ENCODE measurements at regions not wholly inside any gene's neighbourhood (a gene's known extent, or its start where the extent isn't known, plus 50 kb on each side); places are given as distances from the start of the nearest gene placed in this dataset.
A peak's percentile ranks its signal among the peaks of the same experiment; 100 is the strongest.

GRCh38 chr12:91356405-91356804, 173.8 kb upstream of the DCN start:
- ATAC-seq (no peak), DNase-seq (no peak)
- no peaks in the 10 kb centered on the region for H3K4me1 Mint-ChIP-seq
- no peak overlapping the region for H3K27ac Mint-ChIP-seq
- H3K9me3 Mint-ChIP-seq, result no peaks in the 10 kb centered on the region
- no peaks in the 10 kb centered on the region for H3K36me3 Mint-ChIP-seq (ENCODE audit: low read depth)
- no peak overlapping the region for H3K4me3 Mint-ChIP-seq
- peaks cover 4% of the 10 kb centered on the region for H3K27me3 Mint-ChIP-seq

DNA sequence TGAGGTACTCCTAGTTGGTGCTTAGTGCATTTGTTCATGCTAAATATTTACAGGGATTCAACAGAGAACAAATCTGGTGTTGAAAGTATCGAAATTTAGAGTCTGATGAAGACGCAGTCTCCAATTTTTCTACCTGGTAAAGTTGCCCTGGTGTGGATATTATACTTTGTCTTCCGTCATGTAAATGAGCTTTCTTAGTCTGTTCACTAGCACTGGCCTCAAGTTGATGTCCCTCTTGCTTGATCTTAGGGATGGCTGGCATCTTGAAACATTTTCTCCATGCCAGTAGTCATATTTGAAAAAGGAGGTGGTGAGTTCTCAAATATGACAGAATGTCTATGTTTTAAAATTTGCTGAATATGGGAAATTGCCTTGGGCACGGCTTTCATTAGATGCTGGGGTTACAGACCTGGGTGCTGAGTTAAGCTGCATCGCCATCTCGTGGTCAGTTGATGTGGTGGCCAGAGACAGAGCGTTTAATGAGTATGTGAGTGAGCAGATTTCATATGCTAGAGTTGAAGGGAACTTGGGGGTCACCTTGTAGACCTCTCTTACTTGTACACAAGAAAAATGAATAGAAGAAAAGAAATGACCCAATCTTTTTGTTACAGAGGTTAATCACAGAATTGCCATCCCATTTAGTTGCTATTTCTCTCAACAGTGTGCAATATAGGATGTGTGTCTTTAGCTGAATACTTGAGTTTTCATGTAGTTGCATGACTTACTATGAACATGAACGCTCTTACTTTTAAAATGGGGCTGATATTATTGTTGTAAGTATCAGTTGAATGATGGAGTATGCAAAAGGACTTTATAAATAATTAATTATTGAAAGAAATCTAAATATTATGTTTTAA, 172.8 kb upstream of the DCN start:
- Mint-ChIP-seq H3K27me3 (peaks cover 4% of the 10 kb centered on the region), H3K27ac (no peak overlapping the region), H3K36me3 (ENCODE audit: low read depth) (no peaks in the 10 kb centered on the region), H3K4me3 (no peak overlapping the region), H3K9me3 (no peaks in the 10 kb centered on the region), H3K4me1 (no peaks in the 10 kb centered on the region)
- DNase-seq (peak; percentile 30), ATAC-seq (peak; percentile 80)

DNA sequence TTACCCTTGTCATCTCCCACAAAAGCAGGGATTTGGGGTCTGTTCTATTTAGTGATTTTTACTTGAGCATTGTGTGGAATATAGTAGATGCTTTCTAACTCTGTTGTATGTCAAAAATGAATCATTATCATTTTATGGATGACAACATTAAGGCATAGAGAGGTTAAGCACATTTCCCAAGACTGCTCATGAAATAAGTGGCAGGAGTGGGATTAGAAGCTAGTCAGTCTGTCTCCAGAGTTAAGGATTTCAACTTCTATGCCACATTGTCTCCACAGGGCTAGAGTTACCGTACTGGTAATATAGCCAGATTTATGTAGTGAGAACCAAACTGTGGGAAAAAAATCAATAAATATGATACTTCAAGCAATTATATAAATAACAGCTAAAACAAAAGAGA, 170.6 kb upstream of the DCN start:
- DNase-seq, result no peak
- Mint-ChIP-seq H3K9me3 (no peaks in the 10 kb centered on the region), H3K4me1 (no peaks in the 10 kb centered on the region), H3K27ac (no peak overlapping the region), H3K36me3 (ENCODE audit: low read depth) (no peaks in the 10 kb centered on the region), H3K4me3 (no peak overlapping the region), H3K27me3 (peaks cover 4% of the 10 kb centered on the region)
- no peak for ATAC-seq

GRCh38 chr12:91349476-91349875, 166.9 kb upstream of the DCN start:
- ATAC-seq, result no peak
- Mint-ChIP-seq H3K27me3 (no peaks in the 10 kb centered on the region), H3K4me3 (no peak overlapping the region), H3K36me3 (ENCODE audit: low read depth) (no peaks in the 10 kb centered on the region), H3K27ac (no peak overlapping the region), H3K9me3 (no peaks in the 10 kb centered on the region), H3K4me1 (no peaks in the 10 kb centered on the region)
- no peak for DNase-seq

DNA sequence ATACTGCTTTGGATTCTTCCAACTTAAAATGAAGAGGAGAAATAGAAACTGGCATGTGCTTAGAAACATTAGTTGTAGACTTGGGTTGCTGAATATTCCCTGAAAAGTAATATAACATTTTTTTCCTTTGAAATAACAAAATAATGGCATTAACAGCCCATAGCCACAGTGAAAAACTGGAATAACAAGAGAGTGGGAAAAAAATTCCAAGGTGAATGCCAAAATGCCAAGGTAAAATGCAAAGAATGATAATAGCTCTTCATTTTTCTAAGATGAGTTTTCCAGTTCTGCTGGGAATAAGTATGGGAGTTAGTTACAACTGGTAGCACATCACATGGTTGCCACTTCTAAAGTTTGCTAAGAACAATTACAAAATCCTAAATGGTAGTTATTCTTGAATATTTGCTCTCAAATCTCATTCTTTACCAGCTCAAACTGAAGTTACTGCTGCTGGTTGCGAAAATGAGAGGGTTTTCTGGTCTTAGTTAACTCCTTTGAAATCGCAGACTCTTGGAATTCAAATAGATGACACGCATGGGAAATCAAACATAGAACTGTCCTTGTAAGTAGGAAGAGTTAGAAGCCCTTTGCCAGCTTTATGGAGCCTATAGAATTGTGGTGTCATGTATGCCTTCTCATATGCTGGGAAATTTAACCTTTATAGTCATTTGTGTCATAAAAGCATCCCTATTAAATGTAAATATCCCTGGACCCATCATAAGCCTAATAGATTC, 165.0 kb upstream of the DCN start:
- no peaks in the 10 kb centered on the region for H3K9me3 Mint-ChIP-seq
- peaks cover 2% of the 10 kb centered on the region for H3K27me3 Mint-ChIP-seq
- no peak overlapping the region for H3K4me3 Mint-ChIP-seq
- H3K36me3 Mint-ChIP-seq (ENCODE audit: low read depth), result no peaks in the 10 kb centered on the region
- ATAC-seq (no peak), DNase-seq (no peak)
- no peaks in the 10 kb centered on the region for H3K4me1 Mint-ChIP-seq
- H3K27ac Mint-ChIP-seq, result no peak overlapping the region

- Mint-ChIP-seq H3K27me3 (peaks cover 2% of the 10 kb centered on the region), H3K36me3 (ENCODE audit: low read depth) (no peaks in the 10 kb centered on the region), H3K4me1 (no peaks in the 10 kb centered on the region), H3K4me3 (no peak overlapping the region), H3K27ac (no peak overlapping the region), H3K9me3 (no peaks in the 10 kb centered on the region)
- no peak for DNase-seq
- no peak for ATAC-seq
Measured at GRCh38 chr12:91346827-91347226, 164.2 kb upstream of the DCN start.

DNA sequence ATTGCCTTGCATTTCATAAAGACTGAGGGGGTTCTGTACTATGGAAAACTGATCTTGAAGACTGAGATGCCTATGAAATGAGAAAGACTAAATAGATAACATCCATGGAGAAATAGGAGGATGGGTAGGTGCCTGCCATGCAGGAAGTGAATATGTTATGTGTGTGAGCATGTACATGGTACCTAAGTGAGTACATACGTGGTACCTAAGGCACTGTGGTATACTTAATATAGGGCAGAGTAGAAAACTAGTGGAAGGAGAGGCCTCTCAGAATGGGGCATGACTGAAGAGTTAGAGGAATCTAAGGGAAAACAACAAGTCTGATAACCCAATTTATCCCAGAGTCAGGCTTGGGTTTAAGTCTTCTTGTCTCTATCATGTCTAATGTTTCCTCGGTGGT, 161.8 kb upstream of the DCN start:
- H3K4me1 Mint-ChIP-seq, result no peaks in the 10 kb centered on the region
- peaks cover 2% of the 10 kb centered on the region for H3K27me3 Mint-ChIP-seq
- DNase-seq, result no peak
- H3K36me3 Mint-ChIP-seq (ENCODE audit: low read depth), result no peaks in the 10 kb centered on the region
- no peak overlapping the region for H3K27ac Mint-ChIP-seq
- no peak for ATAC-seq
- H3K4me3 Mint-ChIP-seq, result no peak overlapping the region
- H3K9me3 Mint-ChIP-seq, result no peaks in the 10 kb centered on the region

- H3K27me3 Mint-ChIP-seq, result peaks cover 5% of the 10 kb centered on the region
- H3K4me1 Mint-ChIP-seq, result no peaks in the 10 kb centered on the region
- H3K36me3 Mint-ChIP-seq (ENCODE audit: low read depth), result no peaks in the 10 kb centered on the region
- no peak overlapping the region for H3K27ac Mint-ChIP-seq
- no peak for ATAC-seq
- DNase-seq, result no peak
- H3K9me3 Mint-ChIP-seq, result no peaks in the 10 kb centered on the region
- no peak overlapping the region for H3K4me3 Mint-ChIP-seq
Measured at GRCh38 chr12:91343010-91343409, 160.4 kb upstream of the DCN start.

GRCh38 chr12:91339106-91339505, 156.5 kb upstream of the DCN start:
- ATAC-seq (no peak), DNase-seq (no peak)
- no peak overlapping the region for H3K4me3 Mint-ChIP-seq
- H3K4me1 Mint-ChIP-seq, result no peaks in the 10 kb centered on the region
- no peaks in the 10 kb centered on the region for H3K36me3 Mint-ChIP-seq (ENCODE audit: low read depth)
- H3K9me3 Mint-ChIP-seq, result no peaks in the 10 kb centered on the region
- H3K27ac Mint-ChIP-seq, result no peak overlapping the region
- peaks cover 12% of the 10 kb centered on the region for H3K27me3 Mint-ChIP-seq

DNA sequence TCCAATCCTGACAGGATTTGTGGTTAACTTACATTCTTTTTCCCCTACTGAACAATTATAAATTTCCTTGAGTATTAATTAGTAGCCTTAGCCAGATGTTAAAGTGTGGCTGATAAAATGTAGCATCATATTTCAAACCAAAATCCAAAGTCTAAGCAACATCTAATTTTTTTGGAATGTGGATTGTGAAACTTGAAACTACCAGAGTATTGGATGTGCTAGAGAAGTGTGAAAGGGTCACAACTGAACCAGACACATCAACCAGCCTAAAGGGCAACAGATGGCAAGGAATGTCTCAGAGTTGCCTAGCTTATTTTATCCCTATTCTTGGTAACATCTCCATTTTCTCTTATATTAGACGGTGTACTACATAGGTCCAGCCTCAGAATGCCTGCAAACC, 153.1 kb upstream of the DCN start:
- H3K9me3 Mint-ChIP-seq, result no peaks in the 10 kb centered on the region
- DNase-seq, result no peak
- H3K27me3 Mint-ChIP-seq, result peaks cover 10% of the 10 kb centered on the region
- ATAC-seq, result no peak
- no peak overlapping the region for H3K27ac Mint-ChIP-seq
- H3K4me1 Mint-ChIP-seq, result no peaks in the 10 kb centered on the region
- H3K4me3 Mint-ChIP-seq, result no peak overlapping the region
- H3K36me3 Mint-ChIP-seq (ENCODE audit: low read depth), result no peaks in the 10 kb centered on the region

- no peak overlapping the region for H3K27ac Mint-ChIP-seq
- H3K27me3 Mint-ChIP-seq, result peaks cover 8% of the 10 kb centered on the region
- H3K9me3 Mint-ChIP-seq, result no peaks in the 10 kb centered on the region
- no peaks in the 10 kb centered on the region for H3K36me3 Mint-ChIP-seq (ENCODE audit: low read depth)
- H3K4me3 Mint-ChIP-seq, result no peak overlapping the region
- DNase-seq, result no peak
- no peak for ATAC-seq
- no peaks in the 10 kb centered on the region for H3K4me1 Mint-ChIP-seq
Measured at GRCh38 chr12:91333966-91334365, 151.3 kb upstream of the DCN start.

DNA sequence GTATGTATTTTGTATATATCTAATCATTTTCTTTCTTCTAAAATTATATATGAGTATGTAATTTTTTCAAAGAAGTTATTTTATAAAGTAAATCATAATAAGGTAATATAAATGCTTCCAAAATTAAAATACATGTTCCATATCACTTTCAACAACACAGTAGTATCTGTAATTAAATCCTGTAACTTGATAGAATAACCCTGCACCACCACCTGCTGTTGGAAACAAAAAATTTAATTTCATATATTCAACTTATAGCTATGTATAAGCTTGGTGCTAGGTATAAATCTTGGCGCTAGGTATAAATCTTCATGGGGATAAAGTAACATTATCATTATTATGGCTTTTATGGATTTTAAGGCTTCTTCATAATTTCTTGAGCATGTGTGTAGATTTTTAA, 149.7 kb upstream of the DCN start:
- peaks cover 8% of the 10 kb centered on the region for H3K27me3 Mint-ChIP-seq
- H3K9me3 Mint-ChIP-seq, result no peaks in the 10 kb centered on the region
- no peaks in the 10 kb centered on the region for H3K36me3 Mint-ChIP-seq (ENCODE audit: low read depth)
- H3K4me1 Mint-ChIP-seq, result no peaks in the 10 kb centered on the region
- DNase-seq (no peak), ATAC-seq (no peak)
- H3K27ac Mint-ChIP-seq, result no peak overlapping the region
- no peak overlapping the region for H3K4me3 Mint-ChIP-seq

DNA sequence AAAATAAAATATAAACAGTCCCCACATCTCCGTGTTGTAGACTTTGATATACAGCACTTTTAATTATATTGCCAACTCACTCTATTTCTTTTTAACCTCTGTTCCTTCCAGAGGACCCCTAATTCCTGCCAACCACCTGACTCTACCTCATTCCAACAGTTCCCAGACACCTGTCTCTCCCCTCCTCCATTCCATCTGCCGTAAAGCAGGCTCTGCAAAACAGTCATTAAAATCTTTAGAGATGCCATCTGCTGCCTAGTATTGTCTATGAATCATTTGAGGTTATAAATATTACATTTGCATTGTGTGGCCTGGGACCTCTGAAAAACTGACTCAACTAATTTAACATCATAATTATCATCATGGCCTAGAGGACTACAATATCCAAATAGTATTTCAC, 148.8 kb upstream of the DCN start:
- H3K9me3 Mint-ChIP-seq, result no peaks in the 10 kb centered on the region
- H3K36me3 Mint-ChIP-seq (ENCODE audit: low read depth), result no peaks in the 10 kb centered on the region
- no peak overlapping the region for H3K27ac Mint-ChIP-seq
- peaks cover 7% of the 10 kb centered on the region for H3K27me3 Mint-ChIP-seq
- no peaks in the 10 kb centered on the region for H3K4me1 Mint-ChIP-seq
- DNase-seq (no peak), ATAC-seq (no peak)
- no peak overlapping the region for H3K4me3 Mint-ChIP-seq

DNA sequence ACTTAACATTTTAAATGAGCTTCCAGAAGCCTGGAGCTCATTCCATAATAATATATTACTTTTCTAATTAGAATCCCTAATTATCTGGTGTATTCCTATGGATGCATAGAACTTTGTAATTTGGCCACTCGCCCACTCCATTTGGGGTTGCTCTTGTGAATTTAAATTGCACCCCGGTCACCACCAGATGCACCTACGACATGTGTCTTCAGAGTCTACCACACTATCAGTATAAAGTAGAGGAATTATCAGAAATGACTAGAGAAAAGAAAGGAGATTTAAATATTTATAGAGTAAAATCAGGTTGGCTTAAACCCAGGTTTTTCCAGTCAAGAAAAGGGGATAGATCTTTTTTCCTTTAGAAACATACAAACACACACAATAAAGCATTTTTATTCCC, 145.8 kb upstream of the DCN start:
- H3K4me3 Mint-ChIP-seq, result no peak overlapping the region
- DNase-seq (no peak), ATAC-seq (no peak)
- H3K27ac Mint-ChIP-seq, result no peak overlapping the region
- no peaks in the 10 kb centered on the region for H3K36me3 Mint-ChIP-seq (ENCODE audit: low read depth)
- peaks cover 4% of the 10 kb centered on the region for H3K27me3 Mint-ChIP-seq
- no peaks in the 10 kb centered on the region for H3K9me3 Mint-ChIP-seq
- H3K4me1 Mint-ChIP-seq, result no peaks in the 10 kb centered on the region

DNA sequence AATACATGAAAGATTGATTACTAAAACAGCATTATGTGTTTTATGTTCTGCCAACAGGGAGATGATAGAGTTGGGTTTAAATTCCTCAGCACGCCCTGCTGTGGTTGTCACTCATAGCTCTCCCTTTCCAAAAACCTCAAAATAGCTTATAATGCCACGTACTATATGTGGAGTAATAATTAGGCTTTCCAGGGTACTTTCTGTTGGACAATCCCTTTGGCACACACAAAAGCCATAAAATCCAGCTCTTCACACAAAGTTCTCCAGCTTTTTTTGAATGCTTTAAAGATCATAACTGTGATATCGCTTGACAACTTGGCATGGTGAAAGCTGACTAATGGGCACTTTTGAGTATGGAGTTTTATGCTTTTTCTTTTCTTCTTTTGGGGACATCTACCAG, 145.3 kb upstream of the DCN start:
- Mint-ChIP-seq H3K36me3 (ENCODE audit: low read depth) (no peaks in the 10 kb centered on the region), H3K27ac (no peak overlapping the region), H3K4me1 (no peaks in the 10 kb centered on the region), H3K27me3 (peaks cover 4% of the 10 kb centered on the region), H3K9me3 (no peaks in the 10 kb centered on the region), H3K4me3 (no peak overlapping the region)
- ATAC-seq (no peak), DNase-seq (no peak)
